ENCODE measurements at regions not wholly inside any gene's neighbourhood (a gene's known extent, or its start where the extent isn't known, plus 50 kb on each side); places are given as distances from the start of the nearest gene placed in this dataset.

DNA sequence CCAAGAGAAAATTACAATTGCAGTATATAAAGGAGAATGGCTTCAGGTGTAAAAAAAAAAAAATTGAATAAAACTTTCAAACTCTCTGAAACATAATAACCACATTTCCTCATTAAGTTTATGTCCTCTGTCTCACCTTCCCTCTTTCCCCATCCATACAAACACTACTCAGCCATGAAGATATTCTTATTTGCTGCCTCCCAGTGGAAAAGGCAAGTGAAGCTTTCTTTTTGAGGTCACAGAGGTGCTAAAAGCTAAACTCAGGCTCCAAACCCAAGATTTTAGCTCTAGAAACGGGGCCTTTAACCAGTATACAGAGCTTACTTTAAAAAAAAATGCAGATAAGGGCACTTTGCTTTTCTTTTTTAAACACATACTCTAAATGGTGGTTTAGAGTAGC is 1568.5 kb downstream of the FAM181B start:
- Histone ChIP-seq H3K4me3 (replicated peaks in 1 of 3; ENCODE audit: insufficient read depth in 1 of 3, low read depth in 2 of 3, low read length in 3 of 3) (no peak overlapping the region), H2AFZ (ENCODE audit: low read length) (no peak overlapping the region), H3K27me3 (ENCODE audit: control insufficient read depth in 1 of 2, insufficient read depth in 2 of 2, low read length in 2 of 2) (no peaks in the 10 kb centered on the region), H3K79me2 (ENCODE audit: insufficient read depth, low read length) (no peaks in the 10 kb centered on the region), H4K20me1 (ENCODE audit: insufficient read depth, low read length) (no peaks in the 10 kb centered on the region), H3K4me2 (ENCODE audit: low read depth, low read length) (no peak overlapping the region), H3K36me3 (replicated peaks in 1 of 2; ENCODE audit: control insufficient read depth in 1 of 2, insufficient read depth in 2 of 2, low read length in 2 of 2) (no peaks in the 10 kb centered on the region), H3K9ac (ENCODE audit: insufficient read depth, low read depth, low read length) (no peak overlapping the region), H3K9me3 (ENCODE audit: low read length) (no peaks in the 10 kb centered on the region), H3K4me1 (ENCODE audit: insufficient read depth, low read length) (no peaks in the 10 kb centered on the region), H3K27ac (ENCODE audit: extremely low read length, insufficient read depth, low read length) (no peak overlapping the region)
- ChIA-PET POLR2A (no interaction called here), CTCF (ENCODE audit: low intra/inter-chr PET ratio, low total read pairs) (no interaction called here)
- intact Hi-C loops (cut with micrococcal nuclease; ENCODE audit: unreplicated experiment): no loop called here
- no TSS peak for BruUV-seq (replicated peaks)
- FAIRE-seq (no peak), DNase-seq (ENCODE audit: low spot score) (no peak), ATAC-seq (no peak)
- TF ChIP-seq NCOR1 (IDR thresholded peaks at IDR 0.05; ENCODE audit: borderline replicate concordance, low read length): no peak
- no peak for TF ChIP-seq NFKB2 (CRISPR knock-in tag; IDR thresholded peaks at IDR 0.05; ENCODE audit: borderline replicate concordance)
- no peak for TF ChIP-seq ZNF567 (CRISPR knock-in tag; IDR thresholded peaks at IDR 0.05; ENCODE audit: borderline replicate concordance)
- TF ChIP-seq, protein P1, sequence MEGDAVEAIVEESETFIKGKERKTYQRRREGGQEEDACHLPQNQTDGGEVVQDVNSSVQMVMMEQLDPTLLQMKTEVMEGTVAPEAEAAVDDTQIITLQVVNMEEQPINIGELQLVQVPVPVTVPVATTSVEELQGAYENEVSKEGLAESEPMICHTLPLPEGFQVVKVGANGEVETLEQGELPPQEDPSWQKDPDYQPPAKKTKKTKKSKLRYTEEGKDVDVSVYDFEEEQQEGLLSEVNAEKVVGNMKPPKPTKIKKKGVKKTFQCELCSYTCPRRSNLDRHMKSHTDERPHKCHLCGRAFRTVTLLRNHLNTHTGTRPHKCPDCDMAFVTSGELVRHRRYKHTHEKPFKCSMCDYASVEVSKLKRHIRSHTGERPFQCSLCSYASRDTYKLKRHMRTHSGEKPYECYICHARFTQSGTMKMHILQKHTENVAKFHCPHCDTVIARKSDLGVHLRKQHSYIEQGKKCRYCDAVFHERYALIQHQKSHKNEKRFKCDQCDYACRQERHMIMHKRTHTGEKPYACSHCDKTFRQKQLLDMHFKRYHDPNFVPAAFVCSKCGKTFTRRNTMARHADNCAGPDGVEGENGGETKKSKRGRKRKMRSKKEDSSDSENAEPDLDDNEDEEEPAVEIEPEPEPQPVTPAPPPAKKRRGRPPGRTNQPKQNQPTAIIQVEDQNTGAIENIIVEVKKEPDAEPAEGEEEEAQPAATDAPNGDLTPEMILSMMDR (CRISPR knock-in tag; IDR thresholded peaks at IDR 0.05): peak; percentile 13; the same call in 1 of the 2 replicates
- TF ChIP-seq ZFP82 (CRISPR knock-in tag; IDR thresholded peaks at IDR 0.05; ENCODE audit: borderline replicate concordance): no peak
- TF ChIP-seq TAF15 (IDR thresholded peaks at IDR 0.05; ENCODE audit: low read depth, low read length, poor library complexity, severe bottlenecking): no peak
- TF ChIP-seq SALL1 (CRISPR knock-in tag; IDR thresholded peaks at IDR 0.05): no peak
- TF ChIP-seq STAG1 (CRISPR knock-in tag; IDR thresholded peaks at IDR 0.05): peak; percentile 11; the same call in 1 of the 2 replicates
- TF ChIP-seq ZSCAN30 (CRISPR knock-in tag; IDR thresholded peaks at IDR 0.05): no peak
- TF ChIP-seq, protein P2, sequence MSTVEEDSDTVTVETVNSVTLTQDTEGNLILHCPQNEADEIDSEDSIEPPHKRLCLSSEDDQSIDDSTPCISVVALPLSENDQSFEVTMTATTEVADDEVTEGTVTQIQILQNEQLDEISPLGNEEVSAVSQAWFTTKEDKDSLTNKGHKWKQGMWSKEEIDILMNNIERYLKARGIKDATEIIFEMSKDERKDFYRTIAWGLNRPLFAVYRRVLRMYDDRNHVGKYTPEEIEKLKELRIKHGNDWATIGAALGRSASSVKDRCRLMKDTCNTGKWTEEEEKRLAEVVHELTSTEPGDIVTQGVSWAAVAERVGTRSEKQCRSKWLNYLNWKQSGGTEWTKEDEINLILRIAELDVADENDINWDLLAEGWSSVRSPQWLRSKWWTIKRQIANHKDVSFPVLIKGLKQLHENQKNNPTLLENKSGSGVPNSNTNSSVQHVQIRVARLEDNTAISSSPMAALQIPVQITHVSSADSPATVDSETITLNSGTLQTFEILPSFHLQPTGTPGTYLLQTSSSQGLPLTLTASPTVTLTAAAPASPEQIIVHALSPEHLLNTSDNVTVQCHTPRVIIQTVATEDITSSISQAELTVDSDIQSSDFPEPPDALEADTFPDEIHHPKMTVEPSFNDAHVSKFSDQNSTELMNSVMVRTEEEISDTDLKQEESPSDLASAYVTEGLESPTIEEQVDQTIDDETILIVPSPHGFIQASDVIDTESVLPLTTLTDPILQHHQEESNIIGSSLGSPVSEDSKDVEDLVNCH (CRISPR knock-in tag; IDR thresholded peaks at IDR 0.05): no peak
- WGBS (ENCODE audit: low lambda C conversion rate): 0% methylated on average over 1 of the region's 1 CpG
- in situ Hi-C loops (cut with HindIII; ENCODE audit: extremely low pct_ligation_motif_present, low pct_unique_long_range_greater_than_20kb): no loop called here
